Chondrocyte (in vitro differentiated cells): ENCODE measurements at regions not wholly inside any gene's neighbourhood (a gene's known extent, or its start where the extent isn't known, plus 50 kb on each side); places are given as distances from the start of the nearest gene placed in this dataset.
A peak's percentile ranks its signal among the peaks of the same experiment; 100 is the strongest.

Source experiments
- DNase-seq: peaks from one replicate; pipeline ENCODE4 v3.0.0; 2021; ENCODE audit warnings: mixed read lengths, low spot score
- H3K27ac Mint-ChIP-seq: one replicate; pipeline ENCODE4 v1.8.0; 2021; ENCODE audit warnings: mild to moderate bottlenecking, moderate library complexity, mixed read lengths; ENCODE audit not compliant: unreplicated experiment
- H3K27me3 Mint-ChIP-seq: 2 replicates; pipeline ENCODE4 v1.8.0; 2021; ENCODE audit warnings: low read depth, mixed read lengths
- H3K36me3 Mint-ChIP-seq: 2 replicates; pipeline ENCODE4 v1.8.0; 2021; ENCODE audit warnings: low read depth, mixed read lengths
- H3K4me1 Mint-ChIP-seq: 2 replicates; pipeline ENCODE4 v1.8.0; 2021; ENCODE audit warnings: low read depth, mild to moderate bottlenecking, mixed read lengths
- H3K4me3 Mint-ChIP-seq: one replicate; pipeline ENCODE4 v1.8.0; 2021; ENCODE audit warnings: mild to moderate bottlenecking, moderate library complexity, mixed read lengths; ENCODE audit not compliant: unreplicated experiment
- H3K9me3 Mint-ChIP-seq: 2 replicates; pipeline ENCODE4 v1.8.0; 2021; ENCODE audit warnings: low read depth, mixed read lengths
- CTCF ChIP-seq: fragments of 200-600 bp; sonication (generic); IDR thresholded peaks from 2 replicates; pipeline ENCODE4 v1.5.0; 2021; ENCODE audit warnings: antibody characterized with exemption, mild to moderate bottlenecking, moderate library complexity

GRCh38 chr22:49124608-49125007, 703.1 kb downstream of the BRD1 start:
- Mint-ChIP-seq H3K9me3 (no peaks in the 10 kb centered on the region), H3K27ac (no peak overlapping the region), H3K4me3 (no peak overlapping the region), H3K27me3 (peaks cover 28% of the 10 kb centered on the region), H3K4me1 (peaks cover 8% of the 10 kb centered on the region), H3K36me3 (no peaks in the 10 kb centered on the region)
- DNase-seq, result no peak
- no peak for TF ChIP-seq CTCF

- no peak overlapping the region for H3K4me3 Mint-ChIP-seq
- H3K9me3 Mint-ChIP-seq, result no peaks in the 10 kb centered on the region
- H3K27ac Mint-ChIP-seq, result no peak overlapping the region
- no peak for TF ChIP-seq CTCF
- peaks cover 28% of the 10 kb centered on the region for H3K27me3 Mint-ChIP-seq
- DNase-seq, result no peak
- H3K36me3 Mint-ChIP-seq, result no peaks in the 10 kb centered on the region
- peaks cover 13% of the 10 kb centered on the region for H3K4me1 Mint-ChIP-seq
These were observed 704.0 kb downstream of the BRD1 start for GRCh38 chr22:49123621-49124192.

DNA sequence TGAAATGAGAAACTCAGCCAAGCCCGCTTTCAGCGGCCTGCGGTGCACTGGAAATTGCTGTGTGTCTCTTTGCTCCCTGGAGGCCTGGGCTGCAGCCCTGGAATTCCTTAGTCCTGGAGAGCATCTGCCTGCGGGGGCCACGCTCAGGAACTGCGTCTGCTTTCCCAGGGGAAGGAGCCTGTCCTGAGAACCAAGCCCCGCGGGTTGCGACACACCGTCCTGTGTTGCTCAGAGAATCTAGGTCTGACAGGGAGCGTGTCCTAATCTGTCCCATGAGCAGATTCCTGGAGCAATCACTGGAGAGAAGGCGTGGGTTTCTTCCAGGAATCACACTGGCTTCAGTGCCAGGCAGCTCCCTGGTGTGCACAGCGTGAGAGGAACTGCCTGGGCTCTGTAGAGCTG, 708.1 kb downstream of the BRD1 start:
- H3K4me1 Mint-ChIP-seq, result peaks cover 13% of the 10 kb centered on the region

GRCh38 chr22:49118065-49118464, 709.6 kb downstream of the BRD1 start:
- Mint-ChIP-seq H3K27ac (no peak overlapping the region), H3K36me3 (no peaks in the 10 kb centered on the region), H3K4me1 (peaks cover 13% of the 10 kb centered on the region), H3K27me3 (peaks cover 22% of the 10 kb centered on the region), H3K4me3 (no peak overlapping the region), H3K9me3 (no peaks in the 10 kb centered on the region)
- TF ChIP-seq CTCF, result no peak
- DNase-seq, result no peak

More for the DNA sequence above, 708.1 kb downstream of the BRD1 start:
- Mint-ChIP-seq H3K36me3 (no peaks in the 10 kb centered on the region), H3K4me3 (no peak overlapping the region), H3K27me3 (peaks cover 21% of the 10 kb centered on the region), H3K27ac (peak overlapping the region; percentile 17), H3K9me3 (no peaks in the 10 kb centered on the region)
- no peak for TF ChIP-seq CTCF
- DNase-seq, result no peak

GRCh38 chr22:49117486-49117885, 710.2 kb downstream of the BRD1 start:
- no peak for DNase-seq
- peaks cover 25% of the 10 kb centered on the region for H3K27me3 Mint-ChIP-seq
- no peaks in the 10 kb centered on the region for H3K9me3 Mint-ChIP-seq
- no peak overlapping the region for H3K4me3 Mint-ChIP-seq
- no peak for TF ChIP-seq CTCF
- H3K36me3 Mint-ChIP-seq, result no peaks in the 10 kb centered on the region
- H3K27ac Mint-ChIP-seq, result no peak overlapping the region
- H3K4me1 Mint-ChIP-seq, result peaks cover 13% of the 10 kb centered on the region
